Endodermal cell (in vitro differentiated cells): ENCODE measurements at regions not wholly inside any gene's neighbourhood (a gene's known extent, or its start where the extent isn't known, plus 50 kb on each side); places are given as distances from the start of the nearest gene placed in this dataset.

ENCODE experiments used
- DNase-seq: peaks from one replicate; pipeline ENCODE4 v3.0.0-alpha.2; 2017
- H3K27ac ChIP-seq: 2 replicates; pipeline ENCODE4 v1.5.1; 2013; ENCODE audit warnings: mild to moderate bottlenecking, low read depth, low read length, moderate library complexity
- H3K27me3 ChIP-seq: 2 replicates; pipeline ENCODE4 v1.6.1; 2013; ENCODE audit warnings: mild to moderate bottlenecking, low read length, moderate library complexity; ENCODE audit not compliant: insufficient read depth, control insufficient read depth, poor library complexity, severe bottlenecking
- H3K36me3 ChIP-seq: 2 replicates; pipeline ENCODE4 v1.7.0; 2013; ENCODE audit warnings: mild to moderate bottlenecking, low read length, moderate library complexity; ENCODE audit not compliant: control insufficient read depth, insufficient read depth
- H3K4me1 ChIP-seq: one replicate; pipeline ENCODE4 v1.7.0; 2013; ENCODE audit warnings: low read length; ENCODE audit not compliant: control insufficient read depth, insufficient read depth
- H3K4me3 ChIP-seq: 2 replicates; pipeline ENCODE4 v1.5.1; 2013; ENCODE audit warnings: mild to moderate bottlenecking, low read length, moderate library complexity
- H3K9ac ChIP-seq: 2 replicates; pipeline ENCODE4 v1.6.1; 2013; ENCODE audit warnings: mild to moderate bottlenecking, low read length, moderate library complexity; ENCODE audit not compliant: poor library complexity, severe bottlenecking; ENCODE audit errors: extremely low read depth
- H3K9me3 ChIP-seq: 2 replicates; pipeline ENCODE4 v1.6.1; 2013; ENCODE audit warnings: mild to moderate bottlenecking, low read length, moderate library complexity; ENCODE audit not compliant: control insufficient read depth
- H3K27ac Mint-ChIP-seq: 2 replicates; pipeline ENCODE4 v1.8.0; 2020; ENCODE audit warnings: mixed read lengths
- H3K27me3 Mint-ChIP-seq: 2 replicates; pipeline ENCODE4 v1.8.0; 2021; ENCODE audit warnings: mild to moderate bottlenecking, mixed read lengths; ENCODE audit not compliant: insufficient read depth
- H3K36me3 Mint-ChIP-seq: 2 replicates; pipeline ENCODE4 v1.8.0; 2020; ENCODE audit warnings: low read depth, mixed read lengths
- H3K4me1 Mint-ChIP-seq: 2 replicates; pipeline ENCODE4 v1.8.0; 2020; ENCODE audit warnings: mixed read lengths
- H3K4me3 Mint-ChIP-seq: 2 replicates; pipeline ENCODE4 v1.8.0; 2020; ENCODE audit warnings: mild to moderate bottlenecking, moderate library complexity, mixed read lengths
- H3K9me3 Mint-ChIP-seq: 2 replicates; pipeline ENCODE4 v1.8.0; 2020; ENCODE audit warnings: mild to moderate bottlenecking, mixed read lengths
- WGBS, 2 experiments: methylation state at CpG; one replicate each; pipeline versions ENCODE4 v1.1.5 to v1.1.7; 2013; ENCODE audit warnings: missing lambda C conversion rate in 2 of 2, mixed read lengths in 1 of 2; ENCODE audit not compliant: insufficient coverage in 1 of 2, insufficient read length in 1 of 2; 5-methylcytosine and 5-hydroxymethylcytosine counted together
- TF ChIP-seq, protein P1 (sequence below): fragments of 200-600 bp; sonication (generic); conservative IDR thresholded peaks from 2 replicates; pipeline ENCODE4 v1.5.0; 2021; ENCODE audit warnings: antibody characterized with exemption, mild to moderate bottlenecking

DNA sequence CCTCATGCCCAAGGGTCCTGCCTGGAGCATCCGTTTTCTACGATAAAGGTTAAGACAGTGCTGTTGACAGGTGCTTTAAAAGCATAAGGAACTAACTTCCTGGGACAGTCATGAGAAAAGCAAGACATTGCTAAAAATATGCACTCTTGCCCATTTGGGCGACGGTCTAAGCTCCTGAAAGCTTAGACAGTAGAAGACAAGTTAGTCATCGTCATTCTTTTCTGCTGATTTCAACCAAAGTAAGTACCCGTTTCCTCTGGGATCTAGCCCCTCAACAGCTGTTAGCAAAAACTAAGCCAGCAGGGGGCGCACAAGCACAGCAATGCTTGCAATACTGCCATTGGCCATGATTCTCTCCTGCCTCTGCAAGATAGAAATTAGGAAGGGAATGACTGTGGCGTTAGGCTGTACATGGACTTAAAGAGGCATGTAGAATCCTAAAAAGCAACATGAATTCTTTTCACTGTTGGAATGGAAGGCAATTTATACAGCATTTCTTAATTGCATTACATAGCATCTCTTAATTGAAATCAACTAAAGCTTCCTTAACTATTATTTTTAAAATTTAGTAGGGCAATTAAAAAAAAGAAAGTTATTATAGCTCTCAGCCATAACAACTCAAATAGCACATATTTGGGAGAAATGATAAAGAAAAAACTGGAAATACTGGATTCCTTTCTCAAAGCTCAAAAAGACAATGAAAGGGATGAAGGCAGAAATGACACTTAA is 147.8 kb upstream of the RALGAPA2 start:
- Mint-ChIP-seq H3K27me3 (peaks cover 18% of the 10 kb centered on the region), H3K4me3 (no peak overlapping the region), H3K4me1 (peaks cover 1% of the 10 kb centered on the region), H3K36me3 (no peaks in the 10 kb centered on the region), H3K27ac (no peak overlapping the region), H3K9me3 (no peaks in the 10 kb centered on the region)
- no peaks in the 10 kb centered on the region for H3K9me3 ChIP-seq
- peaks cover 35% of the 10 kb centered on the region for H3K27me3 ChIP-seq
- DNase-seq, result peak; percentile 98
- 10 to 37% methylated on average over 5 to 8 of the region's 8 CpGs for WGBS, 2 experiments
- H3K27ac ChIP-seq, result no peak overlapping the region
- TF ChIP-seq, protein P1, sequence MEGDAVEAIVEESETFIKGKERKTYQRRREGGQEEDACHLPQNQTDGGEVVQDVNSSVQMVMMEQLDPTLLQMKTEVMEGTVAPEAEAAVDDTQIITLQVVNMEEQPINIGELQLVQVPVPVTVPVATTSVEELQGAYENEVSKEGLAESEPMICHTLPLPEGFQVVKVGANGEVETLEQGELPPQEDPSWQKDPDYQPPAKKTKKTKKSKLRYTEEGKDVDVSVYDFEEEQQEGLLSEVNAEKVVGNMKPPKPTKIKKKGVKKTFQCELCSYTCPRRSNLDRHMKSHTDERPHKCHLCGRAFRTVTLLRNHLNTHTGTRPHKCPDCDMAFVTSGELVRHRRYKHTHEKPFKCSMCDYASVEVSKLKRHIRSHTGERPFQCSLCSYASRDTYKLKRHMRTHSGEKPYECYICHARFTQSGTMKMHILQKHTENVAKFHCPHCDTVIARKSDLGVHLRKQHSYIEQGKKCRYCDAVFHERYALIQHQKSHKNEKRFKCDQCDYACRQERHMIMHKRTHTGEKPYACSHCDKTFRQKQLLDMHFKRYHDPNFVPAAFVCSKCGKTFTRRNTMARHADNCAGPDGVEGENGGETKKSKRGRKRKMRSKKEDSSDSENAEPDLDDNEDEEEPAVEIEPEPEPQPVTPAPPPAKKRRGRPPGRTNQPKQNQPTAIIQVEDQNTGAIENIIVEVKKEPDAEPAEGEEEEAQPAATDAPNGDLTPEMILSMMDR, result peak; percentile 97
- no peak overlapping the region for H3K9ac ChIP-seq
- no peak overlapping the region for H3K4me3 ChIP-seq
- H3K4me1 ChIP-seq, result no peaks in the 10 kb centered on the region
- H3K36me3 ChIP-seq, result no peaks in the 10 kb centered on the region

- WGBS, 2 experiments, result 85 to 93% methylated on average over 3 to 7 of the region's 7 CpGs
- Mint-ChIP-seq H3K36me3 (no peaks in the 10 kb centered on the region), H3K4me1 (peaks cover under 1% of the 10 kb centered on the region), H3K27ac (no peak overlapping the region), H3K27me3 (peaks cover 18% of the 10 kb centered on the region), H3K4me3 (no peak overlapping the region), H3K9me3 (no peaks in the 10 kb centered on the region)
- Histone ChIP-seq H3K4me3 (no peak overlapping the region), H3K9me3 (no peaks in the 10 kb centered on the region), H3K27me3 (peaks cover 35% of the 10 kb centered on the region), H3K36me3 (no peaks in the 10 kb centered on the region), H3K27ac (no peak overlapping the region), H3K9ac (no peak overlapping the region), H3K4me1 (no peaks in the 10 kb centered on the region)
- no peak for DNase-seq
- TF ChIP-seq, protein P1, result no peak
Measured at GRCh38 chr20:20859510-20859909, 147.1 kb upstream of the RALGAPA2 start.

DNA sequence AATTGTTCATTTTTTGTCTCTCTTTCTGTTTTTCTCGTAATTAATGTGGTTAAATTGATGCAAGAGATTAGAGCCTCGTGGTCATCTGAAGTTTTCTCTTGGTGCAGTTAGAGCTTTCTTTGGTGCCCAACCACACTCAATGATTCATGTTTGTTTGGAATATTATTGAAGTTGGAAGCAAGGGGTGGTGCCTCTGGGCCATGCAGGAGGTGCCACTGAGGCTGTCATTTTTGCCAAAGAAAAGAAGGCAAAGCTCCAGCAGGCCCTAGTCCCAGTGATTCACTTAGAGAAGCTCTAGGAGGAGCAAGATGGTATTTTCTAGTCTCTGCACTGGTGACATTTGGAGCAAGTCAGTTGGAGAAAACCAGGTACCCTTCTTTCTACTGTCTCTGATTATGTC is 144.5 kb upstream of the RALGAPA2 start:
- H3K4me1 ChIP-seq, result no peaks in the 10 kb centered on the region
- H3K36me3 Mint-ChIP-seq, result peaks cover 2% of the 10 kb centered on the region
- H3K27ac Mint-ChIP-seq, result no peak overlapping the region
- no peaks in the 10 kb centered on the region for H3K36me3 ChIP-seq
- peaks cover 10% of the 10 kb centered on the region for H3K9me3 Mint-ChIP-seq
- H3K27me3 Mint-ChIP-seq, result peaks cover 20% of the 10 kb centered on the region
- H3K27me3 ChIP-seq, result peaks cover 24% of the 10 kb centered on the region
- no peaks in the 10 kb centered on the region for H3K9me3 ChIP-seq
- no peak overlapping the region for H3K9ac ChIP-seq
- H3K4me3 Mint-ChIP-seq, result no peak overlapping the region
- no peak for DNase-seq
- TF ChIP-seq, protein P1, result no peak
- no peak overlapping the region for H3K27ac ChIP-seq
- 90% methylated on average over 2 of the region's 2 CpGs; no CpG with 5 or more reads in 1 of the 2 experiments for WGBS, 2 experiments
- no peaks in the 10 kb centered on the region for H3K4me1 Mint-ChIP-seq
- no peak overlapping the region for H3K4me3 ChIP-seq
